ENCODE measurements at regions not wholly inside any gene's neighbourhood (a gene's known extent, or its start where the extent isn't known, plus 50 kb on each side); places are given as distances from the start of the nearest gene placed in this dataset.
A peak's percentile ranks its signal among the peaks of the same experiment; 100 is the strongest.
"Not testable (repeated sequence)": the region's sequence is repeated elsewhere in the genome, so short reads cannot be mapped to it uniquely, and the experiment has no call there.

- H3K27me3 ChIP-seq: no peaks in the 10 kb centered on the region
- no peak overlapping the region for H3K4me3 ChIP-seq
- DNase-seq (ENCODE audit: low read depth in 1 of 2, low spot score in 1 of 2): no peak
- H3K36me3 ChIP-seq: no peaks in the 10 kb centered on the region
- H3K9me3 ChIP-seq (ENCODE audit: low read depth): no peaks in the 10 kb centered on the region
- no peak overlapping the region for H3K27ac ChIP-seq
- TF ChIP-seq CTCF (IDR thresholded peaks at IDR 0.05; ENCODE audit: low read depth, low read length): no peak
- H3K4me1 ChIP-seq (ENCODE audit: low read depth): no peaks in the 10 kb centered on the region
Observed at GRCh38 chr14:95620659-95621059, 65.6 kb upstream of the TCL1B start.

- no peak overlapping the region for H3K27ac ChIP-seq
- no peaks in the 10 kb centered on the region for H3K9me3 ChIP-seq (ENCODE audit: low read depth)
- no peaks in the 10 kb centered on the region for H3K4me1 ChIP-seq (ENCODE audit: low read depth)
- H3K4me3 ChIP-seq: no peak overlapping the region
- no peaks in the 10 kb centered on the region for H3K36me3 ChIP-seq
- peak in 1 of 2 donors; percentile 5 for DNase-seq (ENCODE audit: low read depth in 1 of 2, low spot score in 1 of 2)
- no peak for TF ChIP-seq CTCF (IDR thresholded peaks at IDR 0.05; ENCODE audit: low read depth, low read length)
- H3K27me3 ChIP-seq: no peaks in the 10 kb centered on the region
Observed at GRCh38 chr14:95623195-95623594, 63.0 kb upstream of the TCL1B start.

- H3K4me3 ChIP-seq; H3K9me3 ChIP-seq (ENCODE audit: low read depth); DNase-seq (ENCODE audit: low read depth in 1 of 2, low spot score in 1 of 2); H3K27me3 ChIP-seq; H3K4me1 ChIP-seq (ENCODE audit: low read depth); H3K27ac ChIP-seq; H3K36me3 ChIP-seq: not testable (repeated sequence)
Observed at GRCh38 chr14:95625710-95626109, 60.5 kb upstream of the TCL1B start.

- Histone ChIP-seq H3K27ac (no peak overlapping the region), H3K4me1 (ENCODE audit: low read depth) (no peaks in the 10 kb centered on the region), H3K27me3 (no peaks in the 10 kb centered on the region), H3K36me3 (no peaks in the 10 kb centered on the region), H3K9me3 (ENCODE audit: low read depth) (no peaks in the 10 kb centered on the region), H3K4me3 (no peak overlapping the region)
- DNase-seq (ENCODE audit: low read depth in 1 of 2, low spot score in 1 of 2): no peak
- TF ChIP-seq CTCF (IDR thresholded peaks at IDR 0.05; ENCODE audit: low read depth, low read length): no peak
Observed at GRCh38 chr14:95635051-95635450, 51.2 kb upstream of the TCL1B start.
